Gastrocnemius medialis (tissue), 4 donors: ENCODE measurements at regions not wholly inside any gene's neighbourhood (a gene's known extent, or its start where the extent isn't known, plus 50 kb on each side); places are given as distances from the start of the nearest gene placed in this dataset.

ENCODE experiments used
- CTCF ChIP-seq, 5 experiments: fragments of 450-650 bp in 3 of 5; fragments of 200-600 bp in 2 of 5; sonication (generic) in 2 of 5; IDR thresholded peaks in 4 of 5; conservative IDR thresholded peaks in 1 of 5; 1 replicate in 4 of 5; 2 replicates in 1 of 5; pipeline ENCODE4 v1.5.1; 2016 to 2019; ENCODE audit warnings: antibody characterized with exemption in 5 of 5, mild to moderate bottlenecking in 3 of 5, moderate library complexity in 3 of 5
- POLR2A ChIP-seq, 2 donors: fragments of 450-650 bp; IDR thresholded peaks; one replicate each; pipeline ENCODE4 v1.6.1; 2017; ENCODE audit warnings: antibody characterized with exemption in 2 of 2, mild to moderate bottlenecking in 2 of 2, moderate library complexity in 2 of 2

DNA sequence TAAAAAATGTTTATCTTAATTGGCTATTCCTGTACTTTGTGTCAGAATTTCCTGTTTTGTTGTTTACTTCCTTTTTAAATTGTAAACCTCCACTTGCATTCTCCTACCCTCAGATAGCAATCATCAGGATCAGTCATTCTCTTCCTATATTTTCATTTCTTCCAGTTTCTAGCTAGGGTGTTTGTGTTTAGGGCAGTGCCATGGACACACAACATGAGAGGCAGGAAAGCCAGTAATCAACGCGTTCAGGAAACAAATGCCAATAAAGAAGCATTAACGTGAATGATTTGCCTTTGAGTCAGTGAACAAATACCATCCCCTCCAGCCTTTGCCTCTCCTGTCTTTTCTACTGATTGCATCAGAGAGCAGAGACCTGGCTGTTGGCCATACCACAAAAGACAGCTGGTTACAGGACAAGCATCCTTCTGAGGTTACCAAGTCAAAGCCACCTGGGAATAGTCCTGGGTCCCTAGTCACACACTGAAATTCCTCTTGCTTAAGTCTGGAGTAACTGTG, 56.7 kb upstream of the FHL2 start:
- TF ChIP-seq CTCF (IDR thresholded peaks at IDR 0.05 in 4 of 5, conservative IDR thresholded peaks at IDR 0.05 in 1 of 5) (no peak), POLR2A (IDR thresholded peaks at IDR 0.05) (no peak)
